Smooth muscle cell (in vitro differentiated cells): ENCODE measurements at regions not wholly inside any gene's neighbourhood (a gene's known extent, or its start where the extent isn't known, plus 50 kb on each side); places are given as distances from the start of the nearest gene placed in this dataset.

Source experiments
- DNase-seq: peaks from one replicate; lab custom pipeline; 2025; ENCODE audit not compliant: unreplicated experiment; lab: John Stamatoyannopoulos, UW
- H2AFZ ChIP-seq: fragments of 200-600 bp; sonication (generic); 2 replicates; pipeline ENCODE4 v1.6.0; 2016; ENCODE audit warnings: antibody characterized with exemption, low read depth, mild to moderate bottlenecking
- H3F3A ChIP-seq: fragments of 200-600 bp; sonication (generic); 2 replicates; pipeline ENCODE4 v1.6.0; 2017; ENCODE audit warnings: antibody characterized with exemption, low read depth
- H3K27ac ChIP-seq: fragments of 200-600 bp; sonication (generic); 2 replicates; pipeline ENCODE4 v1.5.1; 2016; ENCODE audit warnings: low read depth, mild to moderate bottlenecking
- H3K27me3 ChIP-seq: fragments of 200-600 bp; sonication (generic); 2 replicates; pipeline ENCODE4 v1.6.1; 2016; ENCODE audit warnings: low read depth, mild to moderate bottlenecking
- H3K36me3 ChIP-seq: fragments of 200-600 bp; sonication (generic); 2 replicates; pipeline ENCODE4 v1.5.1; 2016; ENCODE audit warnings: low read depth
- H3K4me1 ChIP-seq: fragments of 200-600 bp; sonication (generic); 2 replicates; pipeline ENCODE4 v1.5.1; 2016; ENCODE audit warnings: low read depth
- H3K4me2 ChIP-seq: fragments of 200-600 bp; sonication (generic); 2 replicates; pipeline ENCODE4 v1.6.0; 2016; ENCODE audit warnings: mild to moderate bottlenecking
- H3K4me3 ChIP-seq: fragments of 200-600 bp; sonication (generic); 2 replicates; pipeline ENCODE4 v1.5.1; 2016; ENCODE audit warnings: mild to moderate bottlenecking
- H3K79me2 ChIP-seq: fragments of 200-600 bp; sonication (generic); 2 replicates; pipeline ENCODE4 v1.6.0; 2016; ENCODE audit warnings: low read depth, mild to moderate bottlenecking
- H3K9ac ChIP-seq: fragments of 200-600 bp; sonication (generic); 2 replicates; pipeline ENCODE4 v1.6.0; 2016; ENCODE audit warnings: low read depth
- H3K9me3 ChIP-seq: fragments of 200-600 bp; sonication (generic); replicated peaks from 2 replicates; pipeline ENCODE4 v1.5.1; 2016; ENCODE audit warnings: low read depth
- H4K20me1 ChIP-seq: fragments of 200-600 bp; sonication (generic); 2 replicates; pipeline ENCODE4 v1.6.0; 2016; ENCODE audit warnings: low read depth
- CTCF ChIP-seq: fragments of 200-600 bp; sonication (generic); IDR thresholded peaks from 2 replicates; pipeline ENCODE4 v1.5.1; 2017; ENCODE audit warnings: borderline replicate concordance, mild to moderate bottlenecking, antibody characterized with exemption; ENCODE audit not compliant: insufficient read depth, poor library complexity, severe bottlenecking
- WGBS: methylation state at CpG from one replicate; pipeline ENCODE4 v1.1.7; 2016; ENCODE audit warnings: low lambda C conversion rate; 5-methylcytosine and 5-hydroxymethylcytosine counted together

- Histone ChIP-seq H3K4me3 (no peak overlapping the region), H3K79me2 (no peaks in the 10 kb centered on the region), H3K4me1 (peaks cover 8% of the 10 kb centered on the region), H3K27ac (no peak overlapping the region), H3F3A (no peaks in the 10 kb centered on the region), H3K27me3 (no peaks in the 10 kb centered on the region), H3K9me3 (no peaks in the 10 kb centered on the region), H3K4me2 (no peak overlapping the region), H2AFZ (no peak overlapping the region), H3K36me3 (no peaks in the 10 kb centered on the region), H4K20me1 (no peaks in the 10 kb centered on the region), H3K9ac (no peak overlapping the region)
- TF ChIP-seq CTCF, result no peak
- 85% methylated on average over 6 of the region's 6 CpGs for WGBS
- no peak for DNase-seq
Observed at GRCh38 chr11:71201936-71202597, 50.3 kb downstream of the SHANK2 start.

GRCh38 chr11:71201231-71201630 is 51.1 kb downstream of the SHANK2 start:
- Histone ChIP-seq H3K4me3 (no peak overlapping the region), H3K27ac (no peak overlapping the region), H3K36me3 (no peaks in the 10 kb centered on the region), H4K20me1 (no peaks in the 10 kb centered on the region), H3K9me3 (no peaks in the 10 kb centered on the region), H2AFZ (no peak overlapping the region), H3F3A (no peaks in the 10 kb centered on the region), H3K4me2 (no peak overlapping the region), H3K79me2 (no peaks in the 10 kb centered on the region), H3K4me1 (peaks cover 4% of the 10 kb centered on the region), H3K9ac (no peak overlapping the region), H3K27me3 (no peaks in the 10 kb centered on the region)
- WGBS, result 97% methylated on average over 20 of the region's 20 CpGs
- DNase-seq, result no peak
- TF ChIP-seq CTCF, result no peak

- Histone ChIP-seq H3K9me3 (no peaks in the 10 kb centered on the region), H3K36me3 (no peaks in the 10 kb centered on the region), H4K20me1 (no peaks in the 10 kb centered on the region), H3K4me2 (no peak overlapping the region), H3K4me1 (no peaks in the 10 kb centered on the region), H3K4me3 (no peak overlapping the region), H3F3A (no peaks in the 10 kb centered on the region), H3K27ac (no peak overlapping the region), H3K9ac (no peak overlapping the region), H3K79me2 (no peaks in the 10 kb centered on the region), H2AFZ (no peak overlapping the region), H3K27me3 (no peaks in the 10 kb centered on the region)
- DNase-seq, result no peak
- 91% methylated on average over 5 of the region's 5 CpGs for WGBS
- TF ChIP-seq CTCF, result no peak
Observed at GRCh38 chr11:71200761-71201160, 51.6 kb downstream of the SHANK2 start.

GRCh38 chr11:71200172-71200716 is 52.1 kb downstream of the SHANK2 start:
- H3K79me2 ChIP-seq, result no peaks in the 10 kb centered on the region
- no peak overlapping the region for H3K4me3 ChIP-seq
- no peak overlapping the region for H3K27ac ChIP-seq
- no peak for TF ChIP-seq CTCF
- no peak overlapping the region for H3K4me2 ChIP-seq
- H3K9me3 ChIP-seq, result no peaks in the 10 kb centered on the region
- no peaks in the 10 kb centered on the region for H3K36me3 ChIP-seq
- H3K9ac ChIP-seq, result no peak overlapping the region
- H2AFZ ChIP-seq, result no peak overlapping the region
- 95% methylated on average over 9 of the region's 9 CpGs for WGBS
- H4K20me1 ChIP-seq, result no peaks in the 10 kb centered on the region
- no peak for DNase-seq
- H3K27me3 ChIP-seq, result no peaks in the 10 kb centered on the region
- H3K4me1 ChIP-seq, result no peaks in the 10 kb centered on the region
- no peaks in the 10 kb centered on the region for H3F3A ChIP-seq
